ENCODE measurements at regions not wholly inside any gene's neighbourhood (a gene's known extent, or its start where the extent isn't known, plus 50 kb on each side); places are given as distances from the start of the nearest gene placed in this dataset.

DNA sequence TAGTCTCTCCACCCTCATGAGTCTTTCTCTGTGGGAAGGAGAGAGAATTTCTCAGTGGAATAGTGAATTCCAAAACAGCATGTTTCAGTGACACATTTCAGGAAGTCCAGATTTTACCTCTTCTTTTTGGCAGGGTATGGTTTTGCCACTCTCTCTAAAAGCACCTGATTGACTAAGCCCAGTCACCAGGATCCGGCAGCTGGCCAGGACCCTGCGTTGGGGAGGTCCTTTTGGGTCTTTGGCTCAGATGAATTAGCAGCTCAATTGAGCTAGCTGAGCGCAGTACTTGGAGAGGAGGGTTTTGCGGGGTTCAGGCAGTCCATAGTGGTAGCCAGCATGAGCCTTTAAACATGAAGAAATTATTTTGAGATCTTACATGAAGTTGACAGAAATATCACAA, 548.2 kb downstream of the PDCD6IP start:
- FAIRE-seq: no peak

DNA sequence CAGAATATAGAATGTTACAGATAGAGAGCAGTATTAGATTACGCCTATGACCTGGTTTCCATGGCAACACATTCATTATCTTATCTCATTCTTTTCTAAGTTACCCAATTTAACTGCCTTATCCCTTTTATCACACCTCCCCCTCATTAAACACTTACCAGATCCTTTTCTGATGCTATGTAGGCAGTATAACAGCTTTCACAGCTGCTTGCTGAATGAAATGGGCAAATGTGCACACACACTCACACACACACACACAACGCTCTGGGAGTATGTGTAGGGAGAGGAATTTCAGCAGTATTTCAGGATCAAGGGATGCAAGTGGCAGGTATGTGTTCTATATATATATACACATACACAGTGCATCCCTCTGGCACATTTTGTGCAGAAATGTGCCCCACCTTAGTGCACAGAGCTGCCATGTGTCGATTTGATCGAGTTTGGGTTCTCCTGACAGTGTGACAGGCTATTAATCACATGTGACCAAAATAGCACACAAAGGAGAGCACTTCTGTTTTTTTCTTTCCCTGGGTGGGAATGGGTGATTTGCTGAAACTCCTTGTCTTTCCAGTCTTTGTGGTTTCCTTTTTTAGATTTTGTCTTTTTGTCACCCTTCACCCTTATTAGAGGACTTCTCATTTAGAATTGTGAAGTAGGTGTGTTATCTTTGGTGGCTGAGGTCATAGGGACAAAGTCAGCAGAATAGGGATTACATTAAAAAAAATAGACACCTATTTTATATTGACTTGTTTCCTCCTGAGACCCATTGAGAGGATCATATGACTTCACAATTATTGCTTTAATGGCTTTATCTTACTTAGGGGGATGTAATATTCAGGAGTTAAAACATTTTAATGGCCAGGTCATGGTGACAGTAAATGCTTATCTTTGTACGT, 553.7 kb downstream of the PDCD6IP start:
- FAIRE-seq: no peak

GRCh38 chr3:34352778-34353331, 554.4 kb downstream of the PDCD6IP start:
- no peak for FAIRE-seq

- no peak for FAIRE-seq
Measured at GRCh38 chr3:34357461-34357860, 559.0 kb downstream of the PDCD6IP start.

DNA sequence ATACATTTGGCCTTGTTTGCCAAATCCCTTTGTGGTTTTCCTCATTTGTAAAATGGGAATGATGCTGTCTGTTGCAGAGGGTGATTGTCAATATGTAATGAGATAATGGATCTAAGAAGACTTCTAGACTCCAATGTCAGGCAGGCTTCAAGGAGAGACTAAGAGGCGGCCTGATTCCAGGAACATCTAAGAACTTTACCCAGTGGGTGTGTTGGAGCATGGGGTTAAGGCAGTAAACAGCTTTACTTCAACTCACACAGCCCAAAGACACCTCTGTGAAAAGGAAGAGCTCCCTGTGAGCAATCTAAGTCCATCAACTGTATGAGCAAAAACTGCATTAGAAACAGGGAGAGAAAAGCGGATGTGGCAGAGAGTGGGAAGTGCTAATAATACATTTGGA, 560.6 kb downstream of the PDCD6IP start:
- FAIRE-seq: no peak

GRCh38 chr3:34360713-34361112, 562.3 kb downstream of the PDCD6IP start:
- no peak for FAIRE-seq

GRCh38 chr3:34361921-34362320, 563.5 kb downstream of the PDCD6IP start:
- FAIRE-seq: no peak

DNA sequence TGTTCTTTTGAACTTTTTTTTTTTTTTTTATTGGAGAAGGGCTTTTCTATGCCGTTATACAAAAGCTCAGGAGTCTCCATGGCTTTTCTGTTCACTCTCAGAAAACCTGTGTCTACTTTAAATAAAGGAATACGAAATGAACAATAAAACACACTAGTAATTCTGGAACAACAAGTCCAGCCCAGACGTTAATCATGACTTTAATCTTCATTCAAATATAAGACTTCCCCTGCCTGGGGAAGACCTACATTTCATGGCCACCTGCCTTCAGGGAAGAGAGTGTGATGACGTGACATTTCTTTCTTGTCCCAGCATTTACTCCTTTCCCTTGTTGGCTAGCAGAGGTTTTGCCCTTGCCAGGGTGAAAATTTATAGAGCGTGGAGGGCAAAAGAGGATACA, 564.5 kb downstream of the PDCD6IP start:
- no peak for FAIRE-seq

GRCh38 chr3:34363881-34364280, 565.5 kb downstream of the PDCD6IP start:
- FAIRE-seq: no peak

GRCh38 chr3:34364335-34364734, 565.9 kb downstream of the PDCD6IP start:
- FAIRE-seq: no peak

- no peak for FAIRE-seq
Measured at GRCh38 chr3:34365231-34365630, 566.8 kb downstream of the PDCD6IP start.

- FAIRE-seq: no peak
Measured at GRCh38 chr3:34365771-34366170, 567.3 kb downstream of the PDCD6IP start.

GRCh38 chr3:34367521-34367920, 569.1 kb downstream of the PDCD6IP start:
- FAIRE-seq: no peak

- FAIRE-seq: no peak
Measured at GRCh38 chr3:34374521-34374920, 576.1 kb downstream of the PDCD6IP start.

GRCh38 chr3:34376691-34377090, 578.3 kb downstream of the PDCD6IP start:
- FAIRE-seq: no peak

DNA sequence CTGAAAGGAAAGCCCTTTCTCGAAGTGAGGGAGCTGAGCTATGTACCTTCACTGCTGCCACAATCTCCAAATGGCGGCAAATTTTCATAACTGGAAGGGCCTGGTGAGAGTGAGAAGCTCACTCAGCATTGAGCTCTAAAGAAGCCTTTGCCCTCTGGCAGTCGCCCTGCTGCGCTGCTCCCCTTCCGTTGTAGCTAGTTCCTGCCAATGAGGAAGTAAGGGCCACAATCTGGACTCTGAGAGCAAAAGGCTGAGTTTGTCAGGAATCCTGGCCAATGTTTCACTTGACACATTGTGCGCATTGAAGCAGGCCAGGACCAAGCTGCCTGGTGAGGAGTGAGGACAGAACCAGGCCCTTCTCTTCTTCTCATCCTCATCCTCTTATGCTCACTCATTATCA, 579.5 kb downstream of the PDCD6IP start:
- no peak for FAIRE-seq

DNA sequence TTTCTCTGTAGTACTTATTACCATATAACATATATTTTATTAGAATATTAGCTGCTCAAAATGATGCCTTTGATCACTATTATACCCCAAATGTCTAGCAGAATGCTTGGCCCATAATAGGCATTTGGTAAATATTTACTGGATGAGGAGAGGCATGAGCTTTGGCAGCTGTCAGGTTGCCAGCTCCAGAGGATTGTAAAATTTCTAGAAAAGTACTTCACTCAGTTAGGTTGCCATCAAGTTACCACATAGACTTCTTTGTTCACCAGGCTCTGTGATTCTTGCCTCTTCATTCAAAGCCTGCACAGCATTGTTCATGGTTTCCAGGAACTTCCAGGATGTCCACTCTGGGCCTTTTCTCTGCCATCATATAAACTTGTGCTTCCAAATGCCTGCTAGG, 582.8 kb downstream of the PDCD6IP start:
- FAIRE-seq: no peak

- no peak for FAIRE-seq
Measured at GRCh38 chr3:34382859-34383258, 584.4 kb downstream of the PDCD6IP start.

DNA sequence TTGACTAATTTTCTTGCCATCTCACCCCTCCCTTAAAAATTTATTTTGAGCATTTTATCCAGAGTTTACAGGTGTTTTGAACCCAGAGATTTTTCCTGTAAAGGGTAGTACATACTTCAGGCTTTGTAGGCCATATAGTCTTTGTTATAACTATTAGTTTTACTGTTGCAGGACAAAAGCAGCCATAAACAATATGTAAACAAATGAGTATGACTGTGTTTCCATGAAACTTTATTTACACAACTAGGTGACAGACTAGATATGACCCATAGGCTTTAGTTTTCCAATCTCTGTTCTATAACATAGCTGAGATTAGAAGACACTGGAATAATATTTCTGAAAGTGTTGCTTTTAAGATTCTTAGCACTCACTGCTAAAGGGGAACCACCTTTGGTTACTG, 587.9 kb downstream of the PDCD6IP start:
- FAIRE-seq: no peak

GRCh38 chr3:34387826-34388564, 589.6 kb downstream of the PDCD6IP start:
- FAIRE-seq: no peak

DNA sequence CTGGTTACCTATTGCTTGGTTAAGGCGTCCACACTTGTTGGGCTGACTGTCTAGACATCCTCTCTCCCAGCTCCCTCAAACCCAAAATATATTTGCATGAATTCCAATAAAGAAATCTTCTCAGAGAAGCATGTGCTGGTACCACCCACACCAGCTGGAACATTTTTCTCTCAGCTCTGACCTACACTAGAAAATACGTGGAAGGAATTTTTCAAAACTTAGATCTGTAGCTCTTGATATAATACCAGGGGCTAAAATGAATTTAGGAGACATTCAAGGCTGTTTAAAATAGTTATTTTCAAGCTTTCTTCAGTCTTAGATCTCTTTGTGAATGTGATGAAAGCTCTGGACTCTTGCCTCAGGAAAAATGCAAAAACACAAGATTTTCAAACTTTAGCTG, 590.4 kb downstream of the PDCD6IP start:
- FAIRE-seq: no peak

DNA sequence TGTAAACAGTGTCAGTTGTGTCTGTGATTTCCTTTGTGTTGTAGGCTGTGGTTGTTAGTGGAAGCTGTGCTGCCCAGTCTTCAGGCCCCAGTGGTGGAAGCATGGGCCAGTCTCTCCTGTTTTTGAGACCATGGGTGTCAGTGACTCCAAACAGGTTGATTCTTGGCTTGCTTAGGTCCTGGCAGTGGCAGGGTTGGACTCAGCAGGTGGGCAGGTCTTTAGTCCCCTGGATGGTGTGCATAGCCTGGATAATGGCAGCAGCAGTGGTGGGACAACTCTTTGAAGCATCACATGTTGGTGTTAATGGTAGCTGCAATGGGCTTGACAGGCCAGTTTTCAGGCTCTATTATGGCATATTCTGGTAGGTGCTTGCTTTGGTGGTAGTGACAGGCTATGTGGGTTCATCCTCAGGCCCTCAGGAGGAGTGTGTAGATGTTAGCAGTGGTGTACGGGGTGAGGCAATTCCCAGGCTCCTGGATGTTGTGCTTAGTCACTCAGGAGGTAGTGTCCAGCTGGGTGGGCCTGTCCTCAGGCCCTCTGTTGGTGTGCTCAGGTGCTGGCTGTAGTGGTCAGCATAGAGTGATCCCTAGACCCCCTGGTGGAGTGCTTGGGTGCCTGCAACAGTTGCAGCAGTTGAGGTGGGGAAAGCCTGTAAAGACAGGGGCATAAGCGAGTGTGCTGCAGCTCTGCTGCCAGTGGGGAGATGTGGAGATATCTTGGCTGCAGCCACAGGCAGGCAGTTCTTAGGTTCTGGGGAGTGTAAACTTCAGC, 596.7 kb downstream of the PDCD6IP start:
- no peak for FAIRE-seq

- no peak for FAIRE-seq
Measured at GRCh38 chr3:34396288-34396687, 597.9 kb downstream of the PDCD6IP start.

Measured in A204.1 (cell line).